SK-N-SH treated with all-trans-retinoic acid at 6 μM for 48 hours (cell line): ENCODE measurements at regions not wholly inside any gene's neighbourhood (a gene's known extent, or its start where the extent isn't known, plus 50 kb on each side); places are given as distances from the start of the nearest gene placed in this dataset.

Experiments
- ATAC-seq: fragments of 200-7000 bp; cut with Tn5 transposase; 3 replicates; pipeline ENCODE4 v1.9.1; 2020; ENCODE audit warnings: mild to moderate bottlenecking, moderate library complexity
- ARNTL ChIP-seq: fragments of 450-650 bp; formaldehyde crosslinking; IDR thresholded peaks from 2 replicates; pipeline ENCODE4 v1.5.0; 2020; ENCODE audit warnings: low read depth, mild to moderate bottlenecking, moderate library complexity, borderline replicate concordance
- BACH2 ChIP-seq: fragments of 250-450 bp; sonication (Bioruptor Pico); IDR thresholded peaks from 2 replicates; pipeline ENCODE4 v1.9.0; 2021; ENCODE audit warnings: mild to moderate bottlenecking, borderline replicate concordance
- CREB5 ChIP-seq: fragments of 250-450 bp; sonication (Bioruptor Pico); IDR thresholded peaks from 2 replicates; pipeline ENCODE4 v1.5.1; 2020; ENCODE audit warnings: low read depth, mild to moderate bottlenecking, moderate library complexity
- CSDC2 ChIP-seq: fragments of 250-450 bp; sonication (Bioruptor Pico); IDR thresholded peaks from 2 replicates; pipeline ENCODE4 v1.5.0; 2020; ENCODE audit warnings: mild to moderate bottlenecking, moderate library complexity
- ESRRG ChIP-seq: fragments of 250-450 bp; sonication (Bioruptor Pico); IDR thresholded peaks from 2 replicates; pipeline ENCODE4 v1.6.1; 2021; ENCODE audit warnings: mild to moderate bottlenecking
- GLIS3 ChIP-seq: fragments of 250-450 bp; sonication (Bioruptor Pico); IDR thresholded peaks from 2 replicates; pipeline ENCODE4 v1.5.0; 2020; ENCODE audit warnings: mild to moderate bottlenecking, moderate library complexity
- ISL1 ChIP-seq: fragments of 250-450 bp; sonication (Bioruptor Pico); IDR thresholded peaks from 2 replicates; pipeline ENCODE4 v2.1.2; 2022; ENCODE audit warnings: mild to moderate bottlenecking, moderate library complexity
- OSR1 ChIP-seq: fragments of 250-450 bp; sonication (Bioruptor Pico); IDR thresholded peaks from 2 replicates; pipeline ENCODE4 v1.8.0; 2022; ENCODE audit warnings: moderate library complexity, mild to moderate bottlenecking, inconsistent platforms
- RARB ChIP-seq: fragments of 250-450 bp; sonication (Bioruptor Pico); IDR thresholded peaks from 2 replicates; pipeline ENCODE4 v1.8.0; 2021; ENCODE audit warnings: mild to moderate bottlenecking, moderate library complexity
- SNAI2 ChIP-seq: fragments of 250-450 bp; sonication (Bioruptor Pico); IDR thresholded peaks from 2 replicates; pipeline ENCODE4 v1.5.0; 2020; ENCODE audit warnings: mild to moderate bottlenecking, moderate library complexity
- TCF4 ChIP-seq: fragments of 250-450 bp; sonication (Bioruptor Pico); IDR thresholded peaks from 2 replicates; pipeline ENCODE4 v1.8.0; 2021; ENCODE audit warnings: mild to moderate bottlenecking, moderate library complexity, borderline replicate concordance
- TOX ChIP-seq: fragments of 250-450 bp; sonication (Bioruptor Pico); IDR thresholded peaks from 2 replicates; pipeline ENCODE4 v1.8.0; 2021; ENCODE audit warnings: mild to moderate bottlenecking, moderate library complexity, borderline replicate concordance
- ZC3H10 ChIP-seq: fragments of 250-450 bp; sonication (Bioruptor Pico); IDR thresholded peaks from 2 replicates; pipeline ENCODE4 v1.5.1; 2021; ENCODE audit warnings: mild to moderate bottlenecking, moderate library complexity
- ZFP3 ChIP-seq: fragments of 250-450 bp; sonication (Bioruptor Pico); IDR thresholded peaks from 2 replicates; pipeline ENCODE4 v1.5.0; 2020; ENCODE audit warnings: mild to moderate bottlenecking, moderate library complexity
- ZFP30 ChIP-seq: fragments of 450-650 bp; formaldehyde crosslinking; IDR thresholded peaks from 2 replicates; pipeline ENCODE4 v1.5.0; 2022; ENCODE audit warnings: mild to moderate bottlenecking, moderate library complexity
- ZNF565 ChIP-seq: fragments of 450-650 bp; formaldehyde crosslinking; conservative IDR thresholded peaks from 2 replicates; pipeline ENCODE4 v1.5.0; 2020; ENCODE audit warnings: low read depth, mild to moderate bottlenecking, moderate library complexity
- ZNF70 ChIP-seq: fragments of 450-650 bp; formaldehyde crosslinking; IDR thresholded peaks from 2 replicates; pipeline ENCODE4 v1.5.0; 2020; ENCODE audit warnings: mild to moderate bottlenecking, moderate library complexity
- ZNF8 ChIP-seq: fragments of 450-650 bp; formaldehyde crosslinking; IDR thresholded peaks from 2 replicates; pipeline ENCODE4 v1.5.0; 2020; ENCODE audit warnings: mild to moderate bottlenecking, moderate library complexity
- TF ChIP-seq, protein P1 (sequence below): fragments of 250-450 bp; sonication (Bioruptor Pico); IDR thresholded peaks from 2 replicates; pipeline ENCODE4 v1.5.0; 2020; ENCODE audit warnings: mild to moderate bottlenecking, moderate library complexity
- TF ChIP-seq, protein P2 (sequence below): fragments of 250-450 bp; sonication (Bioruptor Pico); IDR thresholded peaks from 2 replicates; pipeline ENCODE4 v1.8.0; 2020; ENCODE audit warnings: mild to moderate bottlenecking, moderate library complexity, borderline replicate concordance
- TF ChIP-seq, protein P3 (sequence below): fragments of 250-450 bp; sonication (Bioruptor Pico); IDR thresholded peaks from 2 replicates; pipeline ENCODE4 v1.5.1; 2021; ENCODE audit warnings: mild to moderate bottlenecking, moderate library complexity

- TF ChIP-seq ZC3H10 (no peak), ZFP3 (CRISPR knock-in tag) (no peak), TCF4 (CRISPR knock-in tag) (no peak), SNAI2 (CRISPR knock-in tag) (no peak), TOX (no peak), OSR1 (CRISPR knock-in tag) (no peak), ESRRG (no peak), BACH2 (CRISPR knock-in tag) (no peak)
Measured at GRCh38 chr3:130242850-130243569, 102.5 kb upstream of the COL6A5 start (continued).

- no peak for ATAC-seq
- TF ChIP-seq CREB5 (CRISPR knock-in tag), result no peak
- TF ChIP-seq CSDC2 (CRISPR knock-in tag), result no peak
- no peak for TF ChIP-seq RARB (CRISPR knock-in tag)
- TF ChIP-seq TCF4 (CRISPR knock-in tag), result no peak
- TF ChIP-seq, protein P1, sequence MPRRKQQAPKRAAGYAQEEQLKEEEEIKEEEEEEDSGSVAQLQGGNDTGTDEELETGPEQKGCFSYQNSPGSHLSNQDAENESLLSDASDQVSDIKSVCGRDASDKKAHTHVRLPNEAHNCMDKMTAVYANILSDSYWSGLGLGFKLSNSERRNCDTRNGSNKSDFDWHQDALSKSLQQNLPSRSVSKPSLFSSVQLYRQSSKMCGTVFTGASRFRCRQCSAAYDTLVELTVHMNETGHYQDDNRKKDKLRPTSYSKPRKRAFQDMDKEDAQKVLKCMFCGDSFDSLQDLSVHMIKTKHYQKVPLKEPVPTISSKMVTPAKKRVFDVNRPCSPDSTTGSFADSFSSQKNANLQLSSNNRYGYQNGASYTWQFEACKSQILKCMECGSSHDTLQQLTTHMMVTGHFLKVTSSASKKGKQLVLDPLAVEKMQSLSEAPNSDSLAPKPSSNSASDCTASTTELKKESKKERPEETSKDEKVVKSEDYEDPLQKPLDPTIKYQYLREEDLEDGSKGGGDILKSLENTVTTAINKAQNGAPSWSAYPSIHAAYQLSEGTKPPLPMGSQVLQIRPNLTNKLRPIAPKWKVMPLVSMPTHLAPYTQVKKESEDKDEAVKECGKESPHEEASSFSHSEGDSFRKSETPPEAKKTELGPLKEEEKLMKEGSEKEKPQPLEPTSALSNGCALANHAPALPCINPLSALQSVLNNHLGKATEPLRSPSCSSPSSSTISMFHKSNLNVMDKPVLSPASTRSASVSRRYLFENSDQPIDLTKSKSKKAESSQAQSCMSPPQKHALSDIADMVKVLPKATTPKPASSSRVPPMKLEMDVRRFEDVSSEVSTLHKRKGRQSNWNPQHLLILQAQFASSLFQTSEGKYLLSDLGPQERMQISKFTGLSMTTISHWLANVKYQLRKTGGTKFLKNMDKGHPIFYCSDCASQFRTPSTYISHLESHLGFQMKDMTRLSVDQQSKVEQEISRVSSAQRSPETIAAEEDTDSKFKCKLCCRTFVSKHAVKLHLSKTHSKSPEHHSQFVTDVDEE (CRISPR knock-in tag), result no peak
- TF ChIP-seq ZFP3 (CRISPR knock-in tag), result no peak
- TF ChIP-seq ISL1 (CRISPR knock-in tag), result no peak
Measured at GRCh38 chr3:130243808-130244207, 101.7 kb upstream of the COL6A5 start.

GRCh38 chr3:130250982-130251381 is 94.5 kb upstream of the COL6A5 start:
- ATAC-seq, result no peak
- TF ChIP-seq BACH2 (CRISPR knock-in tag), result no peak

- TF ChIP-seq ESRRG, result no peak
- no peak for TF ChIP-seq ZC3H10
- TF ChIP-seq BACH2 (CRISPR knock-in tag), result no peak
- TF ChIP-seq ZFP3 (CRISPR knock-in tag), result no peak
- TF ChIP-seq TCF4 (CRISPR knock-in tag), result no peak
- TF ChIP-seq ARNTL (CRISPR knock-in tag), result no peak
- no peak for TF ChIP-seq ZNF70 (CRISPR knock-in tag)
- no peak for TF ChIP-seq ZFP30 (CRISPR knock-in tag)
- TF ChIP-seq ZNF8, result no peak
- TF ChIP-seq, protein P1 (CRISPR knock-in tag), result no peak
- no peak for TF ChIP-seq ZNF565 (CRISPR knock-in tag)
- TF ChIP-seq CSDC2 (CRISPR knock-in tag), result no peak
- ATAC-seq, result no peak
Measured at GRCh38 chr3:130255442-130255841, 90.0 kb upstream of the COL6A5 start.

DNA sequence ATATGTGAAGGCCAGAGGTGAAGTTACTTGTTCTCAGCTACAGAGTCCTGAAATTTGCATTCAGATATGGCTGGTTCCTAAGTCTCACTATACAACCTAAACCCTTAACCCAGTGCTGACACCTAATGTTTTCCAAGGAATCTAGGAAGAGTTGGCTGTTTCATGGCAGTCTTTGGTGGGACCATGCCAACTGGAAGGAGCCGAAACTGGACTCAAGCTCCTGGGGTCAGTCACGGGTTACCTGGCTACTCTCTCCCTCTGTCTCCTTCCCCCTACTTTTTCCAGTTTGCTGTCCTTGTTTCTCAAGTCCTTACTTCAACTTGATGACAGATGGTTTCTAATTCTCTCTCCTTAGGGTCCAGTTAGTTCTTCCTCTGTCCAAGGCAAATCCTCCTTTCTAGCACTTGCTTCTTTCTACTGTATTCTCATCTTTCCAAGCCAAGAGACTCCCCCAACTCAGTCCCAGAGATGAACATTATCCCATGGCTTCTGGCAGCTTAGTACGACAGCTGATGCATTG is 88.6 kb upstream of the COL6A5 start:
- ATAC-seq, result no peak
- TF ChIP-seq, protein P2, sequence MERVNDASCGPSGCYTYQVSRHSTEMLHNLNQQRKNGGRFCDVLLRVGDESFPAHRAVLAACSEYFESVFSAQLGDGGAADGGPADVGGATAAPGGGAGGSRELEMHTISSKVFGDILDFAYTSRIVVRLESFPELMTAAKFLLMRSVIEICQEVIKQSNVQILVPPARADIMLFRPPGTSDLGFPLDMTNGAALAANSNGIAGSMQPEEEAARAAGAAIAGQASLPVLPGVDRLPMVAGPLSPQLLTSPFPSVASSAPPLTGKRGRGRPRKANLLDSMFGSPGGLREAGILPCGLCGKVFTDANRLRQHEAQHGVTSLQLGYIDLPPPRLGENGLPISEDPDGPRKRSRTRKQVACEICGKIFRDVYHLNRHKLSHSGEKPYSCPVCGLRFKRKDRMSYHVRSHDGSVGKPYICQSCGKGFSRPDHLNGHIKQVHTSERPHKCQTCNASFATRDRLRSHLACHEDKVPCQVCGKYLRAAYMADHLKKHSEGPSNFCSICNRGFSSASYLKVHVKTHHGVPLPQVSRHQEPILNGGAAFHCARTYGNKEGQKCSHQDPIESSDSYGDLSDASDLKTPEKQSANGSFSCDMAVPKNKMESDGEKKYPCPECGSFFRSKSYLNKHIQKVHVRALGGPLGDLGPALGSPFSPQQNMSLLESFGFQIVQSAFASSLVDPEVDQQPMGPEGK (CRISPR knock-in tag), result no peak
- TF ChIP-seq, protein P3, sequence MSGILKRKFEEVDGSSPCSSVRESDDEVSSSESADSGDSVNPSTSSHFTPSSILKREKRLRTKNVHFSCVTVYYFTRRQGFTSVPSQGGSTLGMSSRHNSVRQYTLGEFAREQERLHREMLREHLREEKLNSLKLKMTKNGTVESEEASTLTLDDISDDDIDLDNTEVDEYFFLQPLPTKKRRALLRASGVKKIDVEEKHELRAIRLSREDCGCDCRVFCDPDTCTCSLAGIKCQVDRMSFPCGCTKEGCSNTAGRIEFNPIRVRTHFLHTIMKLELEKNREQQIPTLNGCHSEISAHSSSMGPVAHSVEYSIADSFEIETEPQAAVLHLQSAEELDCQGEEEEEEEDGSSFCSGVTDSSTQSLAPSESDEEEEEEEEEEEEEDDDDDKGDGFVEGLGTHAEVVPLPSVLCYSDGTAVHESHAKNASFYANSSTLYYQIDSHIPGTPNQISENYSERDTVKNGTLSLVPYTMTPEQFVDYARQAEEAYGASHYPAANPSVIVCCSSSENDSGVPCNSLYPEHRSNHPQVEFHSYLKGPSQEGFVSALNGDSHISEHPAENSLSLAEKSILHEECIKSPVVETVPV, result no peak
- TF ChIP-seq CREB5 (CRISPR knock-in tag) (no peak), ZNF70 (CRISPR knock-in tag) (no peak), GLIS3 (CRISPR knock-in tag) (no peak)
